SK-N-SH (cell line): ENCODE measurements at regions not wholly inside any gene's neighbourhood (a gene's known extent, or its start where the extent isn't known, plus 50 kb on each side); places are given as distances from the start of the nearest gene placed in this dataset.

Source experiments
- CTCF ChIA-PET: fragments of 300-600, 350-600 bp; formaldehyde crosslinking; extraction: SDS; loops from one replicate; lab custom pipeline; 2021; lab: Yijun Ruan, JAX
- POLR2A ChIA-PET: fragments of 350-600 bp; sonication (Branson Sonifier 250); formaldehyde crosslinking; extraction: SDS; loops from one replicate; lab custom pipeline; 2020; ENCODE audit warnings: antibody characterized with exemption, inconsistent platforms; lab: Yijun Ruan, JAX
- DNase-seq: peaks from one replicate; pipeline ENCODE4 v3.0.0; 2012
- H2AFZ ChIP-seq: fragments of 200-600 bp; sonication (generic); 2 replicates; pipeline ENCODE4 v1.8.1; 2016; ENCODE audit warnings: antibody characterized with exemption, mild to moderate bottlenecking, low read depth
- H3F3A ChIP-seq: fragments of 200-600 bp; sonication (generic); replicated peaks from 2 replicates; pipeline ENCODE3; 2016; ENCODE audit warnings: antibody characterized with exemption, mild to moderate bottlenecking; ENCODE audit not compliant: insufficient read depth
- H3K27ac ChIP-seq, 2 experiments: fragments of 200-500 bp in 1 of 2; fragments of 200-600 bp in 1 of 2; sonication (Bioruptor generic) in 1 of 2; sonication (generic), shearing (Covaris generic) in 1 of 2; 2 replicates each; pipeline versions ENCODE4 v1.5.1 to v1.6.1; 2014 to 2016; ENCODE audit warnings: low read depth in 2 of 2, inconsistent platforms in 1 of 2, low read length in 1 of 2, mild to moderate bottlenecking in 1 of 2, mixed read lengths in 1 of 2
- H3K27me3 ChIP-seq: fragments of 200-600 bp; sonication (generic), shearing (Covaris generic); 2 replicates; pipeline ENCODE4 v1.6.1; 2016; ENCODE audit warnings: mixed run types; ENCODE audit not compliant: insufficient read depth
- H3K36me3 ChIP-seq, 2 experiments: fragments of 200-500 bp in 1 of 2; fragments of 200-600 bp in 1 of 2; sonication (Bioruptor generic) in 1 of 2; sonication (generic) in 1 of 2; replicated peaks in 1 of 2; 2 replicates each; pipeline versions ENCODE3 to v1.5.1; 2014 to 2016; ENCODE audit warnings: low read length in 1 of 2, mild to moderate bottlenecking in 1 of 2; ENCODE audit not compliant: insufficient read depth in 2 of 2, control insufficient read depth in 1 of 2
- H3K4me1 ChIP-seq, 2 experiments: fragments of 200-500 bp in 1 of 2; fragments of 200-600 bp in 1 of 2; sonication (Bioruptor generic) in 1 of 2; sonication (generic), shearing (Covaris generic) in 1 of 2; 2 replicates each; pipeline versions ENCODE4 v1.5.1 to v1.6.1; 2014 to 2016; ENCODE audit warnings: low read depth in 1 of 2, low read length in 1 of 2, mixed run types in 1 of 2; ENCODE audit not compliant: insufficient read depth in 2 of 2, control insufficient read depth in 1 of 2
- H3K4me2 ChIP-seq: fragments of 200-600 bp; sonication (generic), shearing (Covaris generic); 2 replicates; pipeline ENCODE4 v1.6.1; 2017; ENCODE audit warnings: mixed run types
- H3K4me3 ChIP-seq, 2 experiments: fragments of 200-500 bp in 1 of 2; fragments of 200-600 bp in 1 of 2; sonication (Bioruptor generic) in 1 of 2; sonication (generic), shearing (Covaris generic) in 1 of 2; 2 replicates each; pipeline versions ENCODE4 v1.5.1 to v1.8.1; 2014 to 2016; ENCODE audit warnings: low read depth in 2 of 2, inconsistent platforms in 1 of 2, low read length in 1 of 2, mild to moderate bottlenecking in 1 of 2, mixed read lengths in 1 of 2, moderate library complexity in 1 of 2
- H3K79me2 ChIP-seq: fragments of 200-600 bp; sonication (generic); 2 replicates; pipeline ENCODE4 v1.8.1; 2017; ENCODE audit warnings: mild to moderate bottlenecking; ENCODE audit not compliant: insufficient read depth
- H3K9ac ChIP-seq: fragments of 200-600 bp; sonication (generic); 2 replicates; pipeline ENCODE4 v1.6.1; 2017; ENCODE audit warnings: mixed run types
- H3K9me2 ChIP-seq: fragments of 200-600 bp; sonication (generic); 2 replicates; pipeline ENCODE4 v1.6.1; 2017; ENCODE audit warnings: mixed run types
- H3K9me3 ChIP-seq: fragments of 200-600 bp; sonication (generic); 2 replicates; pipeline ENCODE4 v1.6.1; 2017; ENCODE audit warnings: mixed run types, mild to moderate bottlenecking, moderate library complexity
- H4K20me1 ChIP-seq: fragments of 200-600 bp; sonication (generic); 2 replicates; pipeline ENCODE4 v1.6.1; 2017; ENCODE audit warnings: mild to moderate bottlenecking, mixed run types; ENCODE audit not compliant: insufficient read depth
- CHD2 ChIP-seq: fragments of 150-350 bp; IDR thresholded peaks from 2 replicates; pipeline ENCODE4 v1.6.1; 2018; ENCODE audit warnings: low read length; ENCODE audit not compliant: partially characterized antibody
- ELF1 ChIP-seq: IDR thresholded peaks from 2 replicates; pipeline ENCODE4 v1.4.0; 2012
- EP300 ChIP-seq, 2 experiments: IDR thresholded peaks; 2 replicates each; pipeline versions ENCODE4 v1.4.0 to v1.6.1; 2012; ENCODE audit warnings: borderline replicate concordance in 1 of 2, low read depth in 1 of 2, low read length in 1 of 2
- FOSL2 ChIP-seq: IDR thresholded peaks from 2 replicates; pipeline ENCODE4 v1.4.0; 2012; ENCODE audit warnings: low read depth, mild to moderate bottlenecking, moderate library complexity, borderline replicate concordance
- FOXJ3 ChIP-seq: sonication (generic); formaldehyde crosslinking; IDR thresholded peaks from 2 replicates; pipeline ENCODE4 v1.5.1; 2020; ENCODE audit warnings: mild to moderate bottlenecking, missing genetic modification reagents
- FOXM1 ChIP-seq: IDR thresholded peaks from 2 replicates; pipeline ENCODE4 v1.4.0; 2012; ENCODE audit warnings: low read depth, mild to moderate bottlenecking
- GATA2 ChIP-seq: sonication (generic); formaldehyde crosslinking; IDR thresholded peaks from 2 replicates; pipeline ENCODE4 v1.5.0; 2020; ENCODE audit warnings: mild to moderate bottlenecking, missing genetic modification reagents
- JUND ChIP-seq: IDR thresholded peaks from 2 replicates; pipeline ENCODE4 v1.4.0; 2012
- MEF2A ChIP-seq: IDR thresholded peaks from 2 replicates; pipeline ENCODE4 v1.4.0; 2012; ENCODE audit warnings: low read depth, borderline replicate concordance
- MXI1 ChIP-seq: IDR thresholded peaks from 2 replicates; pipeline ENCODE4 v1.6.1; 2012; ENCODE audit warnings: mild to moderate bottlenecking, low read depth, low read length, improper control_type of control experiment
- NFIC ChIP-seq: IDR thresholded peaks from 2 replicates; pipeline ENCODE4 v1.4.0; 2012; ENCODE audit warnings: borderline replicate concordance
- POLR2AphosphoS5 ChIP-seq: IDR thresholded peaks from 2 replicates; pipeline ENCODE4 v1.6.1; 2012; ENCODE audit warnings: low read depth, low read length
- RAD21 ChIP-seq: IDR thresholded peaks from 2 replicates; pipeline ENCODE4 v1.6.1; 2012; ENCODE audit warnings: mild to moderate bottlenecking, low read length
- RCOR1 ChIP-seq: fragments of 150-350 bp; IDR thresholded peaks from 2 replicates; pipeline ENCODE4 v1.6.1; 2017; ENCODE audit warnings: antibody characterized with exemption, low read length
- RFX5 ChIP-seq: IDR thresholded peaks from 2 replicates; pipeline ENCODE4 v1.6.1; 2012; ENCODE audit warnings: mild to moderate bottlenecking, improper control_type of control experiment, low read length
- TAF1 ChIP-seq: IDR thresholded peaks from 2 replicates; pipeline ENCODE4 v1.6.1; 2012; ENCODE audit warnings: low read depth, mild to moderate bottlenecking, low read length, moderate library complexity, borderline replicate concordance
- WGBS: methylation state at CpG from one replicate; pipeline ENCODE4 v1.1.6; 2017; ENCODE audit warnings: low lambda C conversion rate; 5-methylcytosine and 5-hydroxymethylcytosine counted together
- TF ChIP-seq, protein P1 (sequence below): IDR thresholded peaks from 2 replicates; pipeline ENCODE4 v1.6.1; 2012; ENCODE audit warnings: mild to moderate bottlenecking, low read depth, low read length, moderate library complexity
- TF ChIP-seq, protein P2 (sequence below): fragments of 150-350 bp; IDR thresholded peaks from 2 replicates; pipeline ENCODE4 v1.6.1; 2017; ENCODE audit warnings: antibody characterized with exemption, low read length, low read depth, borderline replicate concordance
- TF ChIP-seq, protein P3 (sequence below): fragments of 200-600 bp; sonication (generic); IDR thresholded peaks from 2 replicates; pipeline ENCODE4 v1.6.1; 2017; ENCODE audit warnings: antibody characterized with exemption, mild to moderate bottlenecking, moderate library complexity

DNA sequence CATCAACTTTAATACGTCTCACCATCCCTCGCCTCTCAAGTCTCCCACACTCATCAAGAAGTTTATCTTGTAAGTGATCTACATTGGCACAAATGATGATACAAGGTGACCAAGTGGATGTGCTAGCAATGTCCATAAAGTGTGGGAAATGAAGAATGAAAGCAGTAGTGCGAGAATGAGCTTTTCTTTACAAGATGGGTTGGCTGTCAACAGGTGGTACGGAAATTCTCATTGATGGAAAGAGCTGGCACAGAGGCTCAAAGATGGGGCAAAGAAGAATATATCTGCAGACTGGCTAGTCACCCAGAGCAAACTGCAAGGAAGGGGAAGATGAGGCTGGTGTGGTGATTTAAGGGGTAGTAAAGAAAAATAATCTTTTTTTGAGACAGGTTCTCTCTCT lies 640.8 kb downstream of the MAT2B start:
- no peak for TF ChIP-seq RCOR1
- TF ChIP-seq, protein P1, sequence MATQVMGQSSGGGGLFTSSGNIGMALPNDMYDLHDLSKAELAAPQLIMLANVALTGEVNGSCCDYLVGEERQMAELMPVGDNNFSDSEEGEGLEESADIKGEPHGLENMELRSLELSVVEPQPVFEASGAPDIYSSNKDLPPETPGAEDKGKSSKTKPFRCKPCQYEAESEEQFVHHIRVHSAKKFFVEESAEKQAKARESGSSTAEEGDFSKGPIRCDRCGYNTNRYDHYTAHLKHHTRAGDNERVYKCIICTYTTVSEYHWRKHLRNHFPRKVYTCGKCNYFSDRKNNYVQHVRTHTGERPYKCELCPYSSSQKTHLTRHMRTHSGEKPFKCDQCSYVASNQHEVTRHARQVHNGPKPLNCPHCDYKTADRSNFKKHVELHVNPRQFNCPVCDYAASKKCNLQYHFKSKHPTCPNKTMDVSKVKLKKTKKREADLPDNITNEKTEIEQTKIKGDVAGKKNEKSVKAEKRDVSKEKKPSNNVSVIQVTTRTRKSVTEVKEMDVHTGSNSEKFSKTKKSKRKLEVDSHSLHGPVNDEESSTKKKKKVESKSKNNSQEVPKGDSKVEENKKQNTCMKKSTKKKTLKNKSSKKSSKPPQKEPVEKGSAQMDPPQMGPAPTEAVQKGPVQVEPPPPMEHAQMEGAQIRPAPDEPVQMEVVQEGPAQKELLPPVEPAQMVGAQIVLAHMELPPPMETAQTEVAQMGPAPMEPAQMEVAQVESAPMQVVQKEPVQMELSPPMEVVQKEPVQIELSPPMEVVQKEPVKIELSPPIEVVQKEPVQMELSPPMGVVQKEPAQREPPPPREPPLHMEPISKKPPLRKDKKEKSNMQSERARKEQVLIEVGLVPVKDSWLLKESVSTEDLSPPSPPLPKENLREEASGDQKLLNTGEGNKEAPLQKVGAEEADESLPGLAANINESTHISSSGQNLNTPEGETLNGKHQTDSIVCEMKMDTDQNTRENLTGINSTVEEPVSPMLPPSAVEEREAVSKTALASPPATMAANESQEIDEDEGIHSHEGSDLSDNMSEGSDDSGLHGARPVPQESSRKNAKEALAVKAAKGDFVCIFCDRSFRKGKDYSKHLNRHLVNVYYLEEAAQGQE: no peak
- no peak for TF ChIP-seq NFIC
- no peak for TF ChIP-seq GATA2 (CRISPR knock-in tag)
- no peak for TF ChIP-seq MEF2A
- TF ChIP-seq POLR2AphosphoS5: no peak
- no peak for TF ChIP-seq RAD21
- no peak for TF ChIP-seq RFX5
- H4K20me1 ChIP-seq: no peaks in the 10 kb centered on the region
- no peaks in the 10 kb centered on the region for H3K9me3 ChIP-seq
- H3K9me2 ChIP-seq: no peaks in the 10 kb centered on the region
- H3K79me2 ChIP-seq: no peaks in the 10 kb centered on the region
- whole genome bisulfite sequencing: 78% methylated on average over 4 of the region's 4 CpGs
- no peak overlapping the region for H3K4me2 ChIP-seq
- H3K4me1 ChIP-seq: peaks cover 0 to 1% of the 10 kb centered on the region in 2 experiments; a peak in 2 of 4 replicates
- no peaks in the 10 kb centered on the region for H3K36me3 ChIP-seq
- H3K4me3 ChIP-seq: no peak overlapping the region
- H3F3A ChIP-seq: peaks cover 3% of the 10 kb centered on the region
- no peak overlapping the region for H3K27ac ChIP-seq
- H3K9ac ChIP-seq: no peak overlapping the region
- no peak for DNase-seq
- ChIA-PET POLR2A (no interaction called here), CTCF (no interaction called here)
- H3K27me3 ChIP-seq: no peaks in the 10 kb centered on the region
- no peak overlapping the region for H2AFZ ChIP-seq

DNA sequence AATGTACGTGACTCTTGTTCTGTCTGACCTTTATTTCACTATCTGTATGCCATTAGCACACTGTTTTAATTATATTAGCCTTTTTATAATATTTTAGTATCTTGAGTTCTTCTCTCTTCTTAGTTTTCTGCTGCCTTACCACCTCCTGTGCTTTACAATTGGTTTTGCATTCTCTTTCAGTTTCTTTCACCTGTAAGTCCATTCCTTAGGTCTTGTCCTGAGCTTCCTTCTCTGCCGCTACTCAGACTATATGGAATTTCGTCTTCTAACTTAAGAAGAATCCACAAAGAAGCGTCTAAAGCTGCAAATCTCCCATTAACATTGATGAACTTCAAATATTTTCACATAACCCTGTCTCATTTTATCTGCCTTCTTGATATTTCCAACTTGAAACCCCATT lies 642.9 kb downstream of the MAT2B start:
- WGBS: 55% methylated on average over 4 of the region's 4 CpGs
- Histone ChIP-seq H3K4me3 (no peak overlapping the region), H3K9me2 (no peaks in the 10 kb centered on the region), H3K27ac (no peak overlapping the region), H2AFZ (no peak overlapping the region), H3F3A (peaks cover 3% of the 10 kb centered on the region), H3K79me2 (no peaks in the 10 kb centered on the region), H3K4me1 (peaks cover 0 to 7% of the 10 kb centered on the region in 2 experiments; a peak in 2 of 4 replicates), H3K36me3 (no peaks in the 10 kb centered on the region), H3K9ac (no peak overlapping the region), H4K20me1 (no peaks in the 10 kb centered on the region), H3K9me3 (no peaks in the 10 kb centered on the region), H3K4me2 (no peak overlapping the region), H3K27me3 (no peaks in the 10 kb centered on the region)
- CTCF ChIA-PET: no interaction called here
- DNase-seq: no peak
- POLR2A ChIA-PET: no interaction called here
- no peak for TF ChIP-seq CHD2
- TF ChIP-seq ELF1: no peak
- TF ChIP-seq GATA2 (CRISPR knock-in tag): no peak
- TF ChIP-seq, protein P2, sequence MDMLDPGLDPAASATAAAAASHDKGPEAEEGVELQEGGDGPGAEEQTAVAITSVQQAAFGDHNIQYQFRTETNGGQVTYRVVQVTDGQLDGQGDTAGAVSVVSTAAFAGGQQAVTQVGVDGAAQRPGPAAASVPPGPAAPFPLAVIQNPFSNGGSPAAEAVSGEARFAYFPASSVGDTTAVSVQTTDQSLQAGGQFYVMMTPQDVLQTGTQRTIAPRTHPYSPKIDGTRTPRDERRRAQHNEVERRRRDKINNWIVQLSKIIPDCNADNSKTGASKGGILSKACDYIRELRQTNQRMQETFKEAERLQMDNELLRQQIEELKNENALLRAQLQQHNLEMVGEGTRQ: no peak
- no peak for TF ChIP-seq RAD21
- no peak for TF ChIP-seq RCOR1
- no peak for TF ChIP-seq POLR2AphosphoS5
- TF ChIP-seq FOSL2: no peak
- TF ChIP-seq, protein P3, sequence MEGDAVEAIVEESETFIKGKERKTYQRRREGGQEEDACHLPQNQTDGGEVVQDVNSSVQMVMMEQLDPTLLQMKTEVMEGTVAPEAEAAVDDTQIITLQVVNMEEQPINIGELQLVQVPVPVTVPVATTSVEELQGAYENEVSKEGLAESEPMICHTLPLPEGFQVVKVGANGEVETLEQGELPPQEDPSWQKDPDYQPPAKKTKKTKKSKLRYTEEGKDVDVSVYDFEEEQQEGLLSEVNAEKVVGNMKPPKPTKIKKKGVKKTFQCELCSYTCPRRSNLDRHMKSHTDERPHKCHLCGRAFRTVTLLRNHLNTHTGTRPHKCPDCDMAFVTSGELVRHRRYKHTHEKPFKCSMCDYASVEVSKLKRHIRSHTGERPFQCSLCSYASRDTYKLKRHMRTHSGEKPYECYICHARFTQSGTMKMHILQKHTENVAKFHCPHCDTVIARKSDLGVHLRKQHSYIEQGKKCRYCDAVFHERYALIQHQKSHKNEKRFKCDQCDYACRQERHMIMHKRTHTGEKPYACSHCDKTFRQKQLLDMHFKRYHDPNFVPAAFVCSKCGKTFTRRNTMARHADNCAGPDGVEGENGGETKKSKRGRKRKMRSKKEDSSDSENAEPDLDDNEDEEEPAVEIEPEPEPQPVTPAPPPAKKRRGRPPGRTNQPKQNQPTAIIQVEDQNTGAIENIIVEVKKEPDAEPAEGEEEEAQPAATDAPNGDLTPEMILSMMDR: no peak
- no peak for TF ChIP-seq FOXM1
- no peak for TF ChIP-seq TAF1
- no peak for TF ChIP-seq JUND
- no peak for TF ChIP-seq EP300 (IDR thresholded peaks at IDR 0.05; ENCODE audit: borderline replicate concordance in 1 of 2, low read depth in 1 of 2, low read length in 1 of 2)
- no peak for TF ChIP-seq FOXJ3 (CRISPR knock-in tag)
- TF ChIP-seq MXI1: no peak
- TF ChIP-seq, protein P1: no peak
